Epithelial cell of proximal tubule (primary cell): ENCODE measurements at regions not wholly inside any gene's neighbourhood (a gene's known extent, or its start where the extent isn't known, plus 50 kb on each side); places are given as distances from the start of the nearest gene placed in this dataset.
A peak's percentile ranks its signal among the peaks of the same experiment; 100 is the strongest.

Experiments
- DNase-seq: peaks from one replicate; pipeline ENCODE4 v3.0.0-alpha.2; 2011; ENCODE audit warnings: low read depth
- H3K4me3 ChIP-seq: 2 replicates; pipeline ENCODE4 v1.5.1; 2011; ENCODE audit warnings: low read depth, mild to moderate bottlenecking, low read length
- CTCF ChIP-seq: conservative IDR thresholded peaks from 2 replicates; pipeline ENCODE4 v1.5.1; 2012; ENCODE audit warnings: low read depth, mild to moderate bottlenecking, low read length

DNA sequence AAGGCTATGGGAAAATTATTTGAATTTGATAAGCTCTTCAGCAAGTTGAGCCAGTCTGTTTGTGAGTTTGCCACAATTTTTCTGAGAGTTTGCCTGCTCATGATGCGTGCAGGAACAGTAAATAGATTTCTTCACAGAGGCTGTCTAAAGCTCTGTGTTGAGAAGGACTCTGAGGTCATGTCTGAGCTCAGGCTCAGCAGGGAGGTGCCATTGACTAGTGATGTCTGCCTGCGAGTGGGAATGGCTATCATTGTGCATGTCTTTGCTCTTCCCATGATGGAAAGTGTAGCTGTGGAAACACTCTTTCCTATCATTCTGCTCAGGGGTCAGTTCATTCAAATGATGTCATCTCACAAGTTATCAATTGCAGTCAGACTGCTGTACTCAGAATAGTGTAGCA lies 142.8 kb downstream of the RASEF start:
- TF ChIP-seq CTCF, result no peak
- no peak overlapping the region for H3K4me3 ChIP-seq
- no peak for DNase-seq

- H3K4me3 ChIP-seq, result no peak overlapping the region
- DNase-seq, result no peak
- no peak for TF ChIP-seq CTCF
Observed at GRCh38 chr9:82922686-82923085, 140.3 kb downstream of the RASEF start.

GRCh38 chr9:82923092-82923911 lies 139.6 kb downstream of the RASEF start:
- no peak for TF ChIP-seq CTCF
- no peak overlapping the region for H3K4me3 ChIP-seq
- peak; percentile 55 for DNase-seq

GRCh38 chr9:82923912-82924605 lies 138.9 kb downstream of the RASEF start:
- no peak for TF ChIP-seq CTCF
- H3K4me3 ChIP-seq, result no peak overlapping the region
- DNase-seq, result no peak
